SKM-1 treated with dmso at 0.1 percent for 144 hours (cell line): ENCODE measurements at regions not wholly inside any gene's neighbourhood (a gene's known extent, or its start where the extent isn't known, plus 50 kb on each side); places are given as distances from the start of the nearest gene placed in this dataset.
"Not testable (repeated sequence)": the region's sequence is repeated elsewhere in the genome, so short reads cannot be mapped to it uniquely, and the experiment has no call there.

Experiments used
- DNase-seq: peaks from one replicate; lab custom pipeline; 2025; ENCODE audit not compliant: unreplicated experiment; lab: John Stamatoyannopoulos, UW

DNA sequence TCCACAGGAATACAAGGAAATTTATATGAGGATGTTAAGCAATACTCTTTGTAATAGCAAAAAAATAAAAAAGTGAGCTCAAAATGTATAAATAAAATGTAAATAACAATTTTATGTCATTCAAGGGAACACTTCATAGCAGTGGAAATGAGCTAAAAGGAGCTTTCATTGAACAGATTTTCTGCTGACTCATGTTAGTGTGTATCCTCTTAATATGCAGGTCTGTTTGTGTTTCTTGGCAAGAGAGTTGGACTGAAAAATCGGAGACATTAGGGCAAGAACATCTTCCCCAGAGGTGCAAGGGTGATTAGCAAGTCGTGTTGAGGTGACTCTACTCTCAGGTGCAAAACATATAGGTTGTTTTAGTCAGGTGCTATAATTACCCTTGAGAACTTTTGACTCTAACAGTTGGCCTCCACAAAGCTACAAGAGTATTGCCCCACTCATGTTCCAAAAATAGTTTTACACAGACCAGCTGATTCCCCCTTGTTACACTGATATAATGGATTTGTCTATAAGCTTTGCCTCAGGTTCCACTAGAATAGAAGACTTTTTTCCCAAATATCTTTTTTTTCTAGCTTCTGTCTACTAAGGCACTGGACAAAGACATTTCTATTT is 702.9 kb downstream of the TENT5A start:
- DNase-seq: no peak

DNA sequence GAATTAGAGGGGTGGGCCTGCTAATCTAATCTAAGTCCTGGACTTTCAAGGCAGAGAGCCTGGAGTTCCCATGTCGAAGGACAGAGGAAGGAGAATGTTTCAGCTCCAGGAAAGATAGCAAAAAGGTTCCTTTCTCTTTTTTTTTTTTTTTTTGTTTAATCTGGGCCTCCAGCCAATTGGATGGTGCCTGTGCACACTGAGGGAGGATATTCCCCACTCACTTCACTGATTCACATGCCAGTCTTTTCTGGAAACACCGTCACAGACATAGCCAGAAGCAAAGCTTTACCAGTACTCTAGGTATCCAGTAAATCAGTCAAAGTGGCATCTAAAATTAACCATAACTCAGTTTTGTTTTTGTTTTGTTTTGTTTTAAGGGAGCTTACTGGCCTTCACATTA is 721.1 kb downstream of the TENT5A start:
- DNase-seq: no peak

DNA sequence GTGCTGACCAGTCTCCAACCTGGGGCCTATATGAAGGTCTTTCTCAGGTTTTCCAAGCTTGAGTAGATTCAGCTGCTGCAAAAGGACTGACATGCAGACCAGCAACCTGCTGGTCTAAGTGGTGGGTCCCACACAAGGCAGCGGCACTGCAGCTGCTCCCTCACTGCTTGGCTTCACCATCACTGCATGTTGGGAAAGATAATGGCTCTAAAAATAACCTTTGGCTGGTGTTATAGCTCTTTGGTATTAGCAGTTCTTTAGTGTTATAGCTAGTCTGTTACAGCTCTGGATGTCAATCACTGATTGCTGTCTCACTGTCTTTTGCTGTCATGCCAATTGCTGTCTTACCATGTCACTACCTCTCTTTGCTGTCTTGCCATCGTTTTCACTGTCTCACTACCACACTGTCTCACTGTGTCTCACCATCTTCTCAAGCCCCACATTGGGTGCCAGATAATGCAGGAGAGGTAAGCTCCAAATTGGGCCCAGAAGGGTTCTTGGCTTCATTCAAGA is 726.4 kb downstream of the TENT5A start:
- DNase-seq: no peak

DNA sequence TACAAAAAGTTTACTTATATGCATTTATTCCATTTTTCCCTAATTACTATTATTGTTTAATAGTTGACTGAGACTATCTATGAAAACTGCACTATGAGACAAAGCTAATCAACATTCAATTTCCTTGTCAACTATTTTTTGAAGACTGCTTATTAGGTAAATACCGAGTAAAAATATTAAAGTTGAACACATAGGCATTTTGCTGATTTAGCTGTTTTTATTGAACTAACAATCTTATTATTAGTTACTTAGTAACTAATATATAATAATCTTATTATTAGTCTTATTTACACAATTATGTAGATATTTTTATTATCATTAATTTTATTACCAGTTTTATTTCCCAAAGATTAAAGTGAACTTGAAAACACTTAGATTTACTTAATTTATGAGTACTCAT is 728.8 kb downstream of the TENT5A start:
- DNase-seq: no peak

DNA sequence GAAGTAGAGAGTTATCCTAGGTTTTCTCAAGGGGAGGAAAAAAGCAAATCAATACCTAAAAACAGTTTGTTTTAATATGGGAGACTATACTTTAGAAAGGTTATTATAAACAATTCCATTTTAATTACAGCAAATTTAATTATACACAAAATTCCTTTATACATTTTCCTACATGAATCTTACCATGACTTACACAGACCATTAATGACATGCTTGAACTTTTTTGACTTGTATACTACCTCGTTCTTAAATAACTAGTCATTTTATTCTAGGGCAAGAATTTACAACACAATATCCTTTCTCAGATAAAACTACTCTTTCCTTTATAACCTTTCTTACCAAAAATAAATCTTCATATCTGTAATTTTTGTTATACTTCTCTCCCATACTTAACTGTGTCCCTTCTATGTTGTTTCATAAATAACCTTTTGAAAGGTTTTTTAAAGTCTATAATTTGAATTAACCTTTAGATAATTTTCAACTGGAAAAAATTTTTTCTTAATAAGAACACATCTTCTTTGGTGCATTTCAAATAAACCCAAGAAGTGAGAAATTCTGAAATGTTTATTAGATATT is 729.4 kb downstream of the TENT5A start:
- no peak for DNase-seq

DNA sequence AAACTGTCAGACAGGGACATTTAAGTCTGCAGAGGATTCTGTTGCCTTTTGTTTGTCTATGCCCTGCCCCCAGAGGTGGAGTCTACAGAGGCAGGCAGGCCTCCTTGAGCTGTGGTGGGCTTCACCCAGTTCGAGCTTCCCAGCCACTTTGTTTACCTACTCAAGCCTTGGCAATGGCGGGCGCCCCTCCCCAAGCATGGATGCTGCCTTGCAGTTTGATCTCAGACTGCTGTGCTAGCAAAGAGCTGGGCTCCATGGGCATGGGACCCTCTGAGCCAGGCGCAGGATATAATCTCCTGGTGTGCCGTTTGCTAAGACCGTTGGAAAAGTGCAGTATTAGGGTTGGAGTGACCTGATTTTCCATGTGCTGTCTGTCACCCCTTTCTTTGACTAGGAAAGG is 734.9 kb downstream of the TENT5A start:
- not testable (repeated sequence) for DNase-seq

DNA sequence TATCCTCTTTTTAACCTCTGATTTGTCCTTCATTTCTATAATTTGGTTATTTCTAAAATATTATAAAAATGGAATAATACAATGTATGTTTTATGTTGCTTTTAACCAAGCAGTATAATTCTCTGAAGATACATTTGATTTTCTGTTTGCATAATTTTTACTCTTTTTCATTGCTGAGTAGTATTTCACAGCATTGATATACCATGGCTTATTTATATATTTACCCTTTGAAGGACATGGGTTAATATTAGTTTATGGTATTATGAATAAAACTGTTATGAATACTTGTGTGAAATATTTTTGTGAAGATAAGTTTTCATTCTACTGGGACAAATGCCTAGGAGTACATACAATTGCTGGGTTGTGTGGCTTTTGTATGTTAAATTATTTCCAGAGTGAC is 748.6 kb downstream of the TENT5A start:
- DNase-seq: no peak

DNA sequence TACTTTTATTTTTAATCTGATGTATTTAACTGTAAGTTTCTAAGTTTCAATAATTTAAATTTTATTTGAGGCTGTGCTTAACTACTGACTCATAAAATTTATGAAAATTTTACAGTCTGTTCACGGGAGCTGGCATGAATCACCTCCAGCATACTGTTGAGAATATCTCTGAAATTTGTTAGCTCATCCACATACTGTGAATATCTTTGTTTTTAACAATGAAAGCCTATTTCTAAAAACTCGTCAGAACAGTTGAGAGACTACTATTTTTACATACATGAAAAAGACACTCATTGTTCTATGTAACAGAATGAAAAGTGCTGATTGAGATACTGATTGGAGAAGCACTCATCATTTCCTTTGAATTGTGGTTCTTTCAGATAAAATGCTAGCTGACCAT is 749.3 kb downstream of the TENT5A start:
- no peak for DNase-seq

DNA sequence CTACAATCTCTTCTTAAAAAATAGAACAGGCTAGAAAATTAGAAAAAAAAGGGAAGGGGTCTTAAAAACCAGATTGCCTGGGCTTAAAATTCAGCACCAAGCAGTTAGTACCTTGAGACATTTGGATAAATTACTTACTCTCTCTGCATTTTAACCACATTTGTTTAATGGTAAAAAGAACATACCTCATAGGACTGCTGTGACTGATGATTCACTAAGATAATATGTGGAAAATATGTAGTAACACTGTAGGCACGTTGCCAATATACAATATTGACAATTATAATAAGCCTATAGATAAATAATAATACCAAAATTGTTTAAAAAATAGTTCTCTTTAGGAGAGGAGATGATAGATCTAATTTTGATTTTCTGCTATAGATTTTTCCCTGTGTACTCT is 750.4 kb downstream of the TENT5A start:
- no peak for DNase-seq

DNA sequence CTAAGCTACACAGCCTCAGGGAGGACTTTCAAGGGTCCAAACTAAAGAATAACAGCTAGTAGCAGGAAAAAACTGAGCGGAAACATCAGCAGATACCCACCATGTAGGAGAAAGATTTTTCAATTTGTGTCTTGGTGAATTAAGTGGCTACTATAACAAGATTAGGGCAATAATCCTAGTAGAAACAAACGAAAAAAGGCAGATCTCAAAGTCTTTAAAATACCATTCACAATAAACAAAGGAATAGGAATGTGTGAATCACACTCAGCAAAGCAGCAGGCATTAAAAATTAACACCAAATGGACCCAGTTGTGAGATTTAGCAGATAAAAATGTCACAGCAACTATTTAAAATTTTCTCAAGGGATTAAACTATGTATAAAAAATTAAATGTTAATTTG is 761.2 kb downstream of the TENT5A start:
- no peak for DNase-seq

DNA sequence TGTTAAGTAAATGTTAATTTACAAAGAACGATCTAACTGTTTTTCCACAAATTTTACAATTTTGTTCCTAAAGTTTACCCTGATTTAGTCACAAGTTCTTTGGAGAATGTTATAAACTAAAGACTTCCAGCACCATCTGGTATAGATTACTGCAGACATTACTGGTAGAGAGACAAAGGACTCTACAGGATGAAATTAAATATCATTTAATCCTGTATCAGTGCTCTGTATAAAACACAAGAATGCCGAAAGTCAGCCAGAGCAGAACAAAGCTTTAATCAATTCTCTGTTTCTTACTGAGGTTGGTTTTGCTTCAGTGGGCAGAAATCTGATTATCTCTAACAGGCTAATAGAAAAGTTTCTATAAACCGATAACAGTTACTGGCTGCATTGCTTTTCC is 763.6 kb downstream of the TENT5A start:
- no peak for DNase-seq

DNA sequence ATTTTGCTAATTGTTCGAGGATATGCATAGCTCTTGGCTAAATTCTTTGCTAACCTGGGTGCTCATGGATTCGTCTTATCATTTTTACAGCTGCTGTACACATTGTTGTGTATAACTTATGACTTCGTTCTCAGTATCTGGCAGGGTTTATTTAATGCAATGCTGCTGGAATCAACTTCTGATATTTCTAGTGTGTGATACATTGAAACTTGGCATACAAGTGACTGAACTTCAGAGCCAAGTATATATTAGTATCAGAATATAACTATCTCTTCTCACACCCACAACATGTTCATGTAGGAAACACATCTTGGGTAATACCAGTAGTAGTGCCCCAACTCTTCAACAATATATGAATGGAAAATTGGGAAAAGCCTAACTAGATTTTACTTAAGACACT is 764.2 kb downstream of the TENT5A start:
- no peak for DNase-seq

DNA sequence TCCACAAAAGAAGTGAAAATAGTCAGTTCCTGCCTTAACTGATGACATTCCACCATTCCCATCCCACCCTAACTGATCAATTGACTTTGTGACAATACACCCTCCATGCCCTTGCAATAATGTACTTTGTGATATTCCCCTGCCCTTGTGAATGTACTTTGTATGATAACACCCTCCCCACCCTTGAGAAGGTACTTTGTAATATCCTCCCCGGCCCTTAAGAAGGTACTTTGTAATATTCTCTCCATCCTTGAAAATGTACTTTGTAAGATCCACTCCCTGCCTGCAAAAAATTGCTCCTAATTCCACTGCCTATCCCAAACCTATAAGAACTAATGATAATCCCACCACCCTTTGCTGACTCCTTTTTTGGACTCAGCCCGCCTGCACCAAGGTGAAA is 771.3 kb downstream of the TENT5A start:
- DNase-seq: not testable (repeated sequence)

DNA sequence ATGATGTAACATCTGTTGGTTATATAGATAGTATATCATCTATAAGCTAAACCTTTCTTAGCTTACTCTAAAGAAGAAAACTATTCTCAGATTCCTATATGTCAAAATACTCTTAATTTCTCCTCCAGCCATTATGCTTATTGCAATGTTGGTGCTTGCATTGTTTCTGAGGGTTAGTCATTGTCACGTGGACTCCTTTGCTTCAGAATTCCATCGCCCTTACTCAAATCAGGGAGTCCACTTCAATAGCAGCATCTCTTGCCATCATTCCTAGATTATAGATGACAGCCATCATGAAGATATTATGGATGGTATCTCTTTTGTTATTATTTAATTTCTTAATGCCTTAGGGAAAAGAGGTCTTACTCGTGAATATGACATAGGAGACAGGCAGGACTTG is 776.1 kb downstream of the TENT5A start:
- DNase-seq: no peak

DNA sequence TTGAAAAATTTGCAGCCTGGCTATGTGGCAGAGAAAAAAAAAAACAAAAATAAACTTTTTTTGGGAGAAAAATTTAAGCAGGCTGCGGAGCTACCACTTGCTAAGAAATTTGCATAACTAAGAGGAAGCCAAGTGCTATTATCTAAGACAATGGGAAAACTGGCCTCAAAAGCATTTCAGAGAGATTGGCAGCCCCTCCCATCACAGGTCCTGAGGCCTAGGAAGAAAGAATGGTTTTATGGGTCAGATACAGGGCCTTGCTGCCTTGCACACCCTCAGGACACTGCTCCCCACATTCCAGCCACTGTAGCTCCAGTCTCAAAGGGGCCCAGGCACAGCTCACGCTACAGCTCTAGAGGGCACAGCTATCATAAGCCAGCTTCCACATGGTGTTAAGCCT is 777.9 kb downstream of the TENT5A start:
- no peak for DNase-seq

DNA sequence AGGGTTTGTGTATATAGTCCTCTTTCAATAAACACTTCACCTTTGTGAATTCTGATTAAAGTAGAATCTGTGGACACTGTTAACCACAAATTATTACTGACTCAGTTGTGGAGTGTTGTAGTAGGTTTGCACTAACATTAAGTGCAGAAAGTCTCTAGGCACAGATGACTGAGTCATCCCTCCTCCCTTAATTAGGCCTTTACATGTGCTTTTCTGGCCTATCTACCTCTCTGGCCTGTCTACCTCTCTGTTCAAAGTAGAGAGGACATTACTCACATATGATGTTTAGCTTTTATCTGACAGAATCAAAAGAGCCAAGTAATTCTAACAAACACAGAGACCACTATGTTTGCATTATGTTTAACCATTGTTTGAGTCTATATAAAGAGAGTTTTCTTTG is 783.0 kb downstream of the TENT5A start:
- no peak for DNase-seq

DNA sequence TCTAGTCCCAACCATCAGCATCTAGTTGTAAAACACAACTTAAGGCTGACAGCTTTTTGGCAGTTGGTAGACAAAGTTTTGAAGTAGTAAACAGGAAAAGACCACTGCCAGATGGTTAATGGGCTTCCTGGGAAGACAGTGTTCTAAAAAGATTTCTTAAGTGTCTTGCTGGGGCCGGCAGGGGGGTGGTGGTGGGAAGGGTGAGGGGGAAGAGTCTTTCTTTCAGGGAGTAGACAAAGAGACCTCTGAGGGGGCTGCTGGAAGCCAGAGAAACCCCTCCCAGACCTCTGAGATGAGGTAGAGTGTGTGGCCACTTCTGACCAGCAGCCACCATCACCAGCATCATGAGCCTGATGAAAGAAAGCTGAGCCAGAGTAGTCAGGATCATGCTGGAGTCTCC is 784.9 kb downstream of the TENT5A start:
- DNase-seq: no peak

DNA sequence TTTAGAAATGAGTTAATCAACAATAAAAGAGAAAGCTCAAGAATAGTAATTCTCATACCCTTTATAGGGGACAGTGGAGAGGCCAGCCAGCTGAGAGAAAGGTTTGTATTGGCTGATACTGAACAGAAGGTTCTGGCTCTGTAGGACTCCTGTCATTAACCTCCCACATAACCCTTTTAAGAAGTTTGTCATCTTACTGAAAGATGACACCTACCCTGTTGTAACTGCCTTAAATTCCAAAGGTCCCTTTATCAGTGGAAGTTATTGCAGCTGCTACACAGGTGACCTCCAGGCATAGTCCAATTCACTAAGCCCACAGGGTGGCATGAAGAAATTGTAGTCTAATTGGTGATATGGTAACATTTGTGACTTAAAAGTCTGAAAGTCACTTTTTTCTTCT is 790.1 kb downstream of the TENT5A start:
- DNase-seq: no peak

DNA sequence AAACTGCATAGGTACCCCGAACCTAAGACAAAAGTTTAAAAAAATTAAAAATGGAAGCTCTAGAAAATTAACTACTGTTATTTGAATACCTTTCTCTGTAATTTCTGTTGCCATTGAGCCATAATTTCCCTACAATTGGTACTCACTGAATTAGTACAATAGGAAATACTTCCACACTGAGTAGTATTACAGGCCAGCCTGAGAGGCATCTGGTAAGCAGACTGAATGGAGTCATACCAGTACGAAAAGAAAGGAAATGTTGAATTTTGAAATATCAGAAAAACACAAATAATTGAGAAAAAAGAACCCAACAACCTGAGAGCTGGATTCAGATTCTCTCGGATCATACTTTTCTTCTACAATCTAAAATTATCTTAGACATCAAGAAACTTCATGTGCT is 791.3 kb downstream of the TENT5A start:
- no peak for DNase-seq

DNA sequence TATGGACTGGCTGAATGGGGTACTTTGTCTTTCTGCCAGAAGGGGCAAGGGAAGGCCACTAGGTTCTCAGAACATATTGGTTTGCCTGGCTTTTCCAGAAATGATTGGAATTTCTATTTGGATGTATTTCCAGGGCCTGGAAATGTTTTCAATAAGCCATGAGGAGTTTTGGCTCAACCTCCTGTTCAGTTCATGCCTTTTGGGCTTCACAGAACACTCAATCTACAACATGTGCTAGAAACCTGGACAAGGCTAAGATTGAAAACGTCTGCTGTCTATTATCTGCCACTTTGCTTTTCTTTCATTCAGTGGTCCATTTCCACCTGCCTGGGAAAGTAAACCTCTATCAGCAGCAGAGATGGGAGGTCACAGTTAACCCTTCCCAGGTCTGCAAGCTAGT is 793.4 kb downstream of the TENT5A start:
- no peak for DNase-seq

DNA sequence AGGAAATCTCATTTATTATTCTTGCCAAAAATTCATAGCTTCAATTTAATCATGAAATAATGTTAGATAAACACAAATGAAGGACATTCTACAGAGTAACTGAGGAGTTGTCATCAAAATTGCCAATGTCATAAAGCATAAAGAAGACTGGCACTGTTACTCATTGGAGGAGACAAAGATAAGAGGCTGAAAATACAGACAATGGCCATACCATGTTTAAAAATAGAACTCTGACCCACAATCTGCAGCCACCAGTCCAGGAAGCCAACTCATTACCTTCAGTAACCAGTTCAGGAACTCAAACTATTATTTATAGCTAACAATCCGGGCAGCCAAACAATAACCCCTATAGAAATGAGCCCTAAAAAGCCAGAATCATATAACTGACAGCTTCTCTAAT is 795.6 kb downstream of the TENT5A start:
- no peak for DNase-seq

DNA sequence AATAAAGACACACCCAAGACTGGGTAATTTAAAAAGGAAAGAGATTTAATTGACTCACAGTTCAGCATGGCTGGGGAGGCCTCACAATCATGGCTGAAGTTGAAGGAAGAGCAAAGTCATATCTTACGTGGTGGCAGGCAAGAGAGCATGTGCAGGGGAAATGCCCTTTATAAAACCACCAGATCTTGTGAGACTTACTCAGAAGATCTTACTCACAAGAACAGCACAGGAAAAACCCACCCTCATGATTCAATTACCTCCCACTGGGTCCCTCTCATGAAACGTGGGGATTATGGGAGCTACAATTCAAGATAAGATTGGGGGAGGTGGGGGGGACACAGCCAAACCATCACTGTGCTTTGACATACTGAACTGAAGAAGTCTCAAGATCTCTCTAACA is 800.0 kb downstream of the TENT5A start:
- DNase-seq: not testable (repeated sequence)

DNA sequence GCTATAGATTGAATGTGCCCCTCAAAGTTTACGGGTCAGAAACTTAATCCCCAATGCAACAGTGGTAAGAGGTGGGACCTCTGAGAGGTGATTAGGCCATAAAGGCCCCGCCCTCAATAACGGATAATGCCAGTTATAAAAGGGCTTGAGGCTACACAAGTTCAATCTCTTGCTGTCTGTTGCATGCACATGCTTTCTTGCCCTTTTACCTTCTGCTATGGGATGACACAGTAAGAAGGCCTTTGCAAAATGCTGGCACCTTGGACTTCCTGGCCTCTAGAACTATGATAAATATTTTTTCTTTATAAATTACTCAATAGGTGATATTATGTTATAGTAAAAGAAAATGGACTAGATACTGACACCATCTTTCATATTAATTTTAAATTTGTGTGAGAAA is 806.1 kb downstream of the TENT5A start:
- DNase-seq: no peak
